ENCODE measurements at regions not wholly inside any gene's neighbourhood (a gene's known extent, or its start where the extent isn't known, plus 50 kb on each side); places are given as distances from the start of the nearest gene placed in this dataset.

DNA sequence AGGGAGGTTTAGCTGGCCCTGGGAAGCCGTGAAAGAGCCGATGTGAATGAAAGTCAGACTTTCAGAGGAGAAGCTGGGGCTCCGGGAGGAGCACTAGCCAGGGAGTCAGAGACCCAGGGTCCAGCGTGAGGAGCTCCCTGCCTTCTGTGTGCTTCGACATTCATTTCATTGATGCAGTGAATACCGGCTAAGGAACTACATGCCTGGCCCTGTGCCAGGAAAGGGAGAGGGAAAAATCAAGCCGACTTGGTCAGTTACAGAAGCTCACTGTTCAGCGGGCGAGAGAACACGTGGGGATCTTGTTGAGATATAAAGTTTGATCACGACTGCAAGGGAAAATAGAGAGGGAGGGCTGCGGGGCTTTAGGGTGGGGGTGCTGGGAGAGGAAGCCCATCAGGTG lies 76.7 kb upstream of the RUNX3 start:
- TF ChIP-seq POLR2A (IDR thresholded peaks at IDR 0.05) = no peak
- TF ChIP-seq, protein P1, sequence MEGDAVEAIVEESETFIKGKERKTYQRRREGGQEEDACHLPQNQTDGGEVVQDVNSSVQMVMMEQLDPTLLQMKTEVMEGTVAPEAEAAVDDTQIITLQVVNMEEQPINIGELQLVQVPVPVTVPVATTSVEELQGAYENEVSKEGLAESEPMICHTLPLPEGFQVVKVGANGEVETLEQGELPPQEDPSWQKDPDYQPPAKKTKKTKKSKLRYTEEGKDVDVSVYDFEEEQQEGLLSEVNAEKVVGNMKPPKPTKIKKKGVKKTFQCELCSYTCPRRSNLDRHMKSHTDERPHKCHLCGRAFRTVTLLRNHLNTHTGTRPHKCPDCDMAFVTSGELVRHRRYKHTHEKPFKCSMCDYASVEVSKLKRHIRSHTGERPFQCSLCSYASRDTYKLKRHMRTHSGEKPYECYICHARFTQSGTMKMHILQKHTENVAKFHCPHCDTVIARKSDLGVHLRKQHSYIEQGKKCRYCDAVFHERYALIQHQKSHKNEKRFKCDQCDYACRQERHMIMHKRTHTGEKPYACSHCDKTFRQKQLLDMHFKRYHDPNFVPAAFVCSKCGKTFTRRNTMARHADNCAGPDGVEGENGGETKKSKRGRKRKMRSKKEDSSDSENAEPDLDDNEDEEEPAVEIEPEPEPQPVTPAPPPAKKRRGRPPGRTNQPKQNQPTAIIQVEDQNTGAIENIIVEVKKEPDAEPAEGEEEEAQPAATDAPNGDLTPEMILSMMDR (IDR thresholded peaks at IDR 0.05) = no peak

Measured in thyroid gland (tissue), 4 donors.